Subcutaneous abdominal adipose tissue (tissue), 5 donors: ENCODE measurements at regions not wholly inside any gene's neighbourhood (a gene's known extent, or its start where the extent isn't known, plus 50 kb on each side); places are given as distances from the start of the nearest gene placed in this dataset.

Experiments used
- H3K27ac ChIP-seq: one replicate; pipeline ENCODE4 v1.7.0; 2013; ENCODE audit warnings: low read depth, mild to moderate bottlenecking, inconsistent platforms, low read length, moderate library complexity
- H3K27me3 ChIP-seq, 5 donors: one replicate each; pipeline ENCODE4 v1.7.0; 2013; ENCODE audit warnings: low read length in 5 of 5, inconsistent platforms in 1 of 5; ENCODE audit not compliant: control insufficient read depth in 5 of 5, insufficient read depth in 4 of 5
- H3K36me3 ChIP-seq, 5 donors: one replicate each; pipeline ENCODE4 v1.7.0; 2013; ENCODE audit warnings: low read length in 5 of 5; ENCODE audit not compliant: control insufficient read depth in 5 of 5, insufficient read depth in 5 of 5
- H3K4me1 ChIP-seq, 5 donors: one replicate each; pipeline ENCODE4 v1.7.0; 2013; ENCODE audit warnings: low read length in 5 of 5, mild to moderate bottlenecking in 3 of 5, moderate library complexity in 1 of 5; ENCODE audit not compliant: control insufficient read depth in 5 of 5, insufficient read depth in 5 of 5
- H3K4me3 ChIP-seq, 5 donors: one replicate each; pipeline ENCODE4 v1.7.0; 2013; ENCODE audit warnings: low read length in 5 of 5, low read depth in 1 of 5
- H3K9ac ChIP-seq, 5 donors: one replicate each; pipeline ENCODE4 v1.7.0; 2013; ENCODE audit warnings: low read length in 5 of 5, mild to moderate bottlenecking in 4 of 5, moderate library complexity in 3 of 5
- H3K9me3 ChIP-seq, 5 donors: one replicate each; pipeline ENCODE4 v1.7.0; 2013; ENCODE audit warnings: low read length in 5 of 5; ENCODE audit not compliant: control insufficient read depth in 5 of 5
- donor health status: healthy.
- donor health status: healthy.
- donor health status: healthy.
- donor health status: healthy.
- donor health status: healthy.

DNA sequence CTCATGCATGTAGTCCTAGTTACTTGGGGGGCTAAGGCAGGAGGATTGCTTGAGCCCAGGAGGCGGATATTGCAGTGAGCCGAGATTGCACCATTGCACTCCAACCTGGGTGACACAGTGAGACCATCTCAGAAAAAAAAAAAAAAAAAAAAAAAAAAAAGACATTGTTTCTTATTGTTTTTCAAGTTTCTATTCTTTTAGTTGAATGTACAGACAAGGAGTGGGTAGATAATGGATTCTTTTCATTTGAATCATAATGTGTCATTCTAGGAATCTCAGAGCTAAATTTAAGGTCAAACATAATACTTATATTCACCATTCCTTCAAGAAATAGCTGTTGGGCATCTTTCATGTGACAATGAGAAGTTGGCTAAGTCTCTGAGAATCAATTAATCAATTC, 157.0 kb upstream of the C21orf91 start:
- no peak overlapping the region for H3K9ac ChIP-seq
- no peak overlapping the region for H3K4me3 ChIP-seq
- no peaks in the 10 kb centered on the region for H3K9me3 ChIP-seq
- H3K36me3 ChIP-seq: peaks cover 0 to 4% (median 0%) of the 10 kb centered on the region in 5 donors
- H3K27me3 ChIP-seq: no peaks in the 10 kb centered on the region
- peaks cover 0 to 14% (median 3%) of the 10 kb centered on the region in 5 donors for H3K4me1 ChIP-seq
- H3K27ac ChIP-seq: no peak overlapping the region

DNA sequence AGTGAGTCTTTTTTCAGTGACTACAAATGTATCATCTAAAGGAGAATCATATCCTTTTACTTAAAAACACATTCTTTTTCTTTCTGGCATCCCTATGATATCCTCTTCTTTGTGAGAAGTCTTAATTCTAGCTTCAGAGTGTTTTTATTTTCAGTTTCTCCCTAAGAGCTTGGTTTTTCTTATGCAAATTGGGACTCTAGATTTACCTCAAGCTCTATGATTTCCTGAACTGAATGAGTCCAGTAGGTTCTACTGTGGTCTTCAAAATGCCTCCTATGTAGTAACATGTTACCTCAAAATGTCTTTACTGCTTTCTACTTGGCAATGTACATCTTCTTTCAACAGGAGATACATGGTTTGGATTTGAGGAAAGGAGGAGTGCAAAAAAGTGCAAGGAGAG, 148.2 kb upstream of the C21orf91 start:
- no peak overlapping the region for H3K4me3 ChIP-seq
- no peak overlapping the region for H3K27ac ChIP-seq
- no peaks in the 10 kb centered on the region for H3K9me3 ChIP-seq
- no peaks in the 10 kb centered on the region for H3K36me3 ChIP-seq
- H3K27me3 ChIP-seq: no peaks in the 10 kb centered on the region
- H3K4me1 ChIP-seq: no peaks in the 10 kb centered on the region
- H3K9ac ChIP-seq: no peak overlapping the region

DNA sequence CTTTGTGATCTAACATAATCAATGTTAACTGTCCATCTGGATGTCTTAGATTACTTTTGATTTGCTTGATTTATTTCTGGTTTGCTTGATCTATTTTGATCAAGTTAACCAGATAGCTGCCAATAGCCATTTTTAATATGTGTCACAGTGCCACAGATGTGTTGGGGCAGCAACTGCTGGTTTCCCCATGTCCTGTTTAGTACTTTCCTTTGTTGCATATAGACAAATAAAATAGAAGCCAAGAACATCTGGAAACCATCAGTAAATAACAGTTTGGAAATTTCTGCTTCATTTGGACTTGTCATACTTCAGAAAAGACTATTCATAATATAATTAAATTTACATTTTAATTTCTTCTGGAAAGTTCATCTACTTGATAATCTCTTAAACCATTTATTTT, 145.6 kb upstream of the C21orf91 start:
- Histone ChIP-seq H3K9ac (no peak overlapping the region), H3K36me3 (no peaks in the 10 kb centered on the region), H3K9me3 (no peaks in the 10 kb centered on the region), H3K4me3 (no peak overlapping the region), H3K27me3 (no peaks in the 10 kb centered on the region), H3K27ac (no peak overlapping the region), H3K4me1 (no peaks in the 10 kb centered on the region)

DNA sequence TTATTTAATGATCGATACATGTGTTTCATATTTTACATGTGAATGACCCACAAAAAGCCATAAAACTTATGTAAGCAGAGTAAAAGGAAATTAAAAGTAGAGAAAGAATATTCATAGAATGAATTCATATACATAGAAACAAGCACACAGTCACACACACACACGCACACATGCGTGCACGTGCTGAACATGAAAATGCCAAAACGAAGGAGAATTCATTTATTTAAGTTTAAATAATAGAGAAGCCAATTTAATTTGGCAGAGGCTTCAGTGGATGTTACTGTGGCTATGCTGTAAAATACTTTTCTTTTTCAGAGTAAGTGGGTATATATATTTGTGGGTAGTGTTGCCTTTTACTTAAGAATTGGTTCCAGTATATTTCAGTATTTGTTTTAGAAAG, 145.0 kb upstream of the C21orf91 start:
- Histone ChIP-seq H3K27ac (no peak overlapping the region), H3K4me1 (no peaks in the 10 kb centered on the region), H3K9me3 (no peaks in the 10 kb centered on the region), H3K36me3 (no peaks in the 10 kb centered on the region), H3K4me3 (no peak overlapping the region), H3K9ac (no peak overlapping the region), H3K27me3 (no peaks in the 10 kb centered on the region)

DNA sequence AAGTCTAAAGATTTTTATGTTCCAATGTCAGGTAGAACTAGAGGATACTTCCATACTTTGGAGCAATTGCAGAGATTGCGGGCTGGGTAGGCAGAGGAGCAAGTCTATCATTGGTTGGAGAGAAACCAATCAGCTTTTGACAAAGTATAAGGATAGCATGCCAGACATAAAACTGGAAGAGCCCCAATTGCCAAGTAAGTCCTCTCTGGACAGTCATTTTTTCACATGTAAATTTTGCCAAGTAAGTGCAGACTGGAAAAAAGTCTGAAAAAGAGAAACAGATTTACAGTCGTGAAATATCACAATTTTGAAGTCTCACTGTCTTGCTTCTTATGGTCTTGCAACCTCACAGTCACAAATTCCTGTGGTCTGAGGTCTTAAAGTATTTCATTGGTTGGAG, 131.4 kb upstream of the C21orf91 start:
- no peak overlapping the region for H3K9ac ChIP-seq
- no peak overlapping the region for H3K4me3 ChIP-seq
- H3K4me1 ChIP-seq: peaks cover 0 to 29% (median 26%) of the 10 kb centered on the region in 5 donors
- H3K9me3 ChIP-seq: no peaks in the 10 kb centered on the region
- H3K27me3 ChIP-seq: no peaks in the 10 kb centered on the region
- no peaks in the 10 kb centered on the region for H3K36me3 ChIP-seq
- H3K27ac ChIP-seq: no peak overlapping the region

DNA sequence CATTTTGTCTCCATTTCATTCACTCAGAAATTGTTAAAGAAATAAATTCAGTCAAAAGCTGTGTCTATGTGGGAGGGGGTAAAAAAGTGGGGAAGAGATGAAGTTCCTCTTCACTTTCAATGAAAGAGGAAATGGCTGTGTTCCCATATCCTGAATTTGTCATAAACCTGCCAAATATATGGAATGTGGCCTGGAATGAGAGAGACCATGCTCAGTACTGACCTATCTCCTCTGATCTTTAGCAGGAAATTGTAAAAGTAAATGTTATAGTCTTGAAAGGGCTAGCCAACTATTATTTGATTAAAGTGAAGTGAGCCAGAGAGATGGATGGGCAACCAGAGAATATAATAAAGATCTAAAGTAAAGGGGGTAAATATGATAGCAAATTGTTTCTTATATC, 130.3 kb upstream of the C21orf91 start:
- Histone ChIP-seq H3K9ac (no peak overlapping the region), H3K27me3 (no peaks in the 10 kb centered on the region), H3K27ac (peak overlapping the region; percentile 35), H3K9me3 (no peaks in the 10 kb centered on the region), H3K4me3 (no peak overlapping the region), H3K4me1 (peaks cover 0 to 29% (median 26%) of the 10 kb centered on the region in 5 donors), H3K36me3 (no peaks in the 10 kb centered on the region)

DNA sequence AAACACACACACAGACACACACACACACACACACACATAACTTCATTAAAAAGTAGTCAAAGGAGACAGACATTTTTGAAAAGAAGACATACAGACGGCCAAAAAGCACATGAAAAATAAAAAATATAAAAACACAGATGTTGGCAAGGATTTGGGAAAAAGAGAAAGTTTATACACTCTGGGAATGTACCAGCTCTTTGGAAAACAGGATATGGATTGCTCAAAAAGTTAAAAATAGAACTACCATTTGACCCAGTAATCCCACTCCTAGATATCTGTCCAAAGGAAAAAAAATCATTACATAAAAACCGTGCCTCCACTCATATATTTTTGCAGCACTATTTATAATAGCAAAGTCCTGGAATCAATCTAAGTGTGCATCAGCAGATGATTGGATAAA, 128.4 kb upstream of the C21orf91 start:
- H3K9ac ChIP-seq: no peak overlapping the region
- peak overlapping the region in 1 of 5 donors; percentile 22 for H3K4me3 ChIP-seq
- H3K9me3 ChIP-seq: no peaks in the 10 kb centered on the region
- no peaks in the 10 kb centered on the region for H3K36me3 ChIP-seq
- H3K4me1 ChIP-seq: peaks cover 0 to 29% (median 26%) of the 10 kb centered on the region in 5 donors
- H3K27me3 ChIP-seq: no peaks in the 10 kb centered on the region
- peak overlapping the region; percentile 57 for H3K27ac ChIP-seq

DNA sequence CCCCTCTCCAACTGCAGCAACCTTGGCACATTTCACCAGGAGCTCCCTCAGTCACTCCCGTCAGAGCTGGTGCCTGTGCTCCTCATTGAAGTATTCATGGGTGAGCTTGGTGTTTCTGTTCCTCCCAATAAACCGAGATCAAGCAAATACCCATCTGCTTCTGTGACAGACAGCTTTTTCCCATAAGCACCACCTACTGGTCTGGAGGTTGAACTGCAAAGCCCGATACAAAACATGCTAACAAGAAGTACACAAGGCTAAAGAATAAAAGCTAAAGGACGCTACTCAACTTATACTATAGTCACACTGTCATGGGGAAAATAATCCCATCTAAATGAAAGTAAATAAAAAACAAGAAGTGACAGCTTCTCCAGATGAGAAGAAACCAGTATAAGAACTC, 111.9 kb upstream of the C21orf91 start:
- Histone ChIP-seq H3K4me3 (no peak overlapping the region), H3K36me3 (no peaks in the 10 kb centered on the region), H3K9ac (no peak overlapping the region)

DNA sequence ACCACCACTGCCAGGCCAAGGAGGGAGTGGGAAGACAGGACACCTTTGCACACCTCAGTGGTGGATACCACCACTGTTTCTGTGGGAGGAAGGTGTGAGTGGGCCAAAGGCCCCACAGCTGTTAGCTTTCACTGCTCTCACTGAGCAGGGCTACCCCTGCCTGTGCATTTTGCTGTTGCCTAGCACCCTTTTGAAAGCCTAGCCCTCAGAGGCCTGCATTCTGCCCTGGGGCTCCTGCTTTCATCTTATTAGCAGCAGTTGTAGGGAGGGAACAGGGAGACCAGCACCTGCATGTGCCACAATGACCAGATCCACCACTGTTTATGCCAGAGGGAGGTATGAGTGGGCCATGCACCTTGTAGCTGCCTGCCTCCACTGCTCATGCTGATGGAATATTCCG, 110.9 kb upstream of the C21orf91 start:
- Histone ChIP-seq H3K9me3 (no peaks in the 10 kb centered on the region), H3K4me3 (no peak overlapping the region), H3K27me3 (no peaks in the 10 kb centered on the region), H3K9ac (no peak overlapping the region), H3K36me3 (no peaks in the 10 kb centered on the region), H3K27ac (no peak overlapping the region), H3K4me1 (peaks cover 0 to 9% (median 4%) of the 10 kb centered on the region in 5 donors)

More for the DNA sequence above, 111.9 kb upstream of the C21orf91 start:
- Histone ChIP-seq H3K9me3 (no peaks in the 10 kb centered on the region), H3K27ac (no peak overlapping the region), H3K4me1 (peaks cover 0 to 9% (median 2%) of the 10 kb centered on the region in 5 donors), H3K27me3 (no peaks in the 10 kb centered on the region)

DNA sequence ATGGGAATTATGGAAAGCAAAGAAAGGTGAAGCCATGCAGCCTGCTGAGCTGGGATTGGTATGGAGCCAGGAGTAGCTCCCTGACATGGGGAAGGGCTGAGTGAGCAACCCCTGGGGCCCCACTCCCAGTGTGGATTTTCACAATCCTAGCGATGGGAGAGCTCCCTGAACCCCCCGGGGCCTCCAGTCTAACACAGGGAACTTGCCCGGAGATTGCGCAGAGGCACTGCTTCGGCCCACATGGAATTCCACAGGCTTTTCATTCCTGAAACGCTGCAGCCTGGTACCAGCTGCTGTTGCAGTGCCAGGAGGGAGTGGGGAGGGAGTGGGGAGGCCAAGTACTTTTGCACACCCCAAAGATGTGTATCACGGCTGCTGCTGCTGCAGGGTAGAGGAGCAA, 110.4 kb upstream of the C21orf91 start:
- peaks cover 0 to 11% (median 7%) of the 10 kb centered on the region in 5 donors for H3K4me1 ChIP-seq
- H3K4me3 ChIP-seq: no peak overlapping the region
- H3K9ac ChIP-seq: no peak overlapping the region
- H3K36me3 ChIP-seq: no peaks in the 10 kb centered on the region
- H3K9me3 ChIP-seq: no peaks in the 10 kb centered on the region
- H3K27ac ChIP-seq: no peak overlapping the region
- no peaks in the 10 kb centered on the region for H3K27me3 ChIP-seq

DNA sequence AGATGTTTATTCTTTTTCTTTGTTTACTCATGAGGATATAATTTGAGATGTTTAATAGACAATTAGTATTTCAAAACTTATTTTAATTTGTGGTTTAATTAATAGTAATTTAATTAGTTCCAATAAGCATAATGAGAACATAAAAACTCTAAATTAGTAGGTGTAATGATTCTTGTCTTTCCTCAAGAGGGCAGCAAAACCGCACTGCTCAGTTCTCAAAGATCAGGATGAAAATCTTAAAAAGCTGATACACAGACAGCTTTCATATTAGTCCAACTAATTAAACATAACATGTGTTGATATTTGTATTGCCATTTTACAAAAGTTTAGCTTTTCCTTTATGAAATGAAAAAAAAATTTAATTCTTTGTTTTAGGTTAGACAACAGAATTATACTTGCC, 106.7 kb upstream of the C21orf91 start:
- Histone ChIP-seq H3K4me1 (peaks cover 0 to 11% (median 7%) of the 10 kb centered on the region in 5 donors), H3K27me3 (no peaks in the 10 kb centered on the region), H3K27ac (no peak overlapping the region), H3K4me3 (no peak overlapping the region), H3K9me3 (no peaks in the 10 kb centered on the region), H3K9ac (no peak overlapping the region), H3K36me3 (no peaks in the 10 kb centered on the region)
